D721Med (cell line): ENCODE measurements at regions not wholly inside any gene's neighbourhood (a gene's known extent, or its start where the extent isn't known, plus 50 kb on each side); places are given as distances from the start of the nearest gene placed in this dataset.

Experiments used
- DNase-seq: peaks from one replicate; pipeline ENCODE4 v3.0.0; 2011; ENCODE audit warnings: low spot score; ENCODE audit not compliant: insufficient read length
- FAIRE-seq: peaks from 2 replicates; lab custom pipeline; 2011; peaks lifted over from hg19 to GRCh38; lab: Jason Lieb, UNC
- TF ChIP-seq, protein P1 (sequence below): IDR thresholded peaks from 2 replicates; pipeline ENCODE4 v1.5.1; 2012; ENCODE audit warnings: mild to moderate bottlenecking, control low read depth; ENCODE audit not compliant: insufficient read depth; ENCODE audit errors: missing control alignments

GRCh38 chr6:140732991-140733390, 1358.5 kb upstream of the CITED2 start:
- TF ChIP-seq, protein P1, sequence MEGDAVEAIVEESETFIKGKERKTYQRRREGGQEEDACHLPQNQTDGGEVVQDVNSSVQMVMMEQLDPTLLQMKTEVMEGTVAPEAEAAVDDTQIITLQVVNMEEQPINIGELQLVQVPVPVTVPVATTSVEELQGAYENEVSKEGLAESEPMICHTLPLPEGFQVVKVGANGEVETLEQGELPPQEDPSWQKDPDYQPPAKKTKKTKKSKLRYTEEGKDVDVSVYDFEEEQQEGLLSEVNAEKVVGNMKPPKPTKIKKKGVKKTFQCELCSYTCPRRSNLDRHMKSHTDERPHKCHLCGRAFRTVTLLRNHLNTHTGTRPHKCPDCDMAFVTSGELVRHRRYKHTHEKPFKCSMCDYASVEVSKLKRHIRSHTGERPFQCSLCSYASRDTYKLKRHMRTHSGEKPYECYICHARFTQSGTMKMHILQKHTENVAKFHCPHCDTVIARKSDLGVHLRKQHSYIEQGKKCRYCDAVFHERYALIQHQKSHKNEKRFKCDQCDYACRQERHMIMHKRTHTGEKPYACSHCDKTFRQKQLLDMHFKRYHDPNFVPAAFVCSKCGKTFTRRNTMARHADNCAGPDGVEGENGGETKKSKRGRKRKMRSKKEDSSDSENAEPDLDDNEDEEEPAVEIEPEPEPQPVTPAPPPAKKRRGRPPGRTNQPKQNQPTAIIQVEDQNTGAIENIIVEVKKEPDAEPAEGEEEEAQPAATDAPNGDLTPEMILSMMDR, result no peak
- FAIRE-seq, result no peak
- no peak for DNase-seq

DNA sequence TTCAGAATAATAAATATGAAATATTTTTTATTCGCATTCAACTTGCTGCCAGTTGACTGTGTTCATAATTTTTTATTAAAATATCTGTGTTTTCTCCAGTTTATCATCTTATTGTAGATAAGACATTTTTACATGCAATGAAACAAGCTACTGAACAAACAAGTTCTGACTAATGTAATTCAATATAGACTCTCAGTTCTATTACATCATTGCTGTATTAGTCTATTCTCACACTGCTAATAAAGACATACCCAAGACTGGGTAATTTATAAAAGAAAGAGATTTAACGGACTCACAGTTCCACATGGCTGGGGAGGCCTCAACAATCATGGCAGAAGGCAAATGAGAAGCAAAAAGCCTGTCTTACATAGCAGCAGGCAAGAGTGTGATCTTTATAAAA, 1357.7 kb upstream of the CITED2 start:
- no peak for FAIRE-seq
- TF ChIP-seq, protein P1, result no peak
- DNase-seq, result no peak

- no peak for FAIRE-seq
- TF ChIP-seq, protein P1, result no peak
- no peak for DNase-seq
Observed at GRCh38 chr6:140731741-140732140, 1357.3 kb upstream of the CITED2 start.

DNA sequence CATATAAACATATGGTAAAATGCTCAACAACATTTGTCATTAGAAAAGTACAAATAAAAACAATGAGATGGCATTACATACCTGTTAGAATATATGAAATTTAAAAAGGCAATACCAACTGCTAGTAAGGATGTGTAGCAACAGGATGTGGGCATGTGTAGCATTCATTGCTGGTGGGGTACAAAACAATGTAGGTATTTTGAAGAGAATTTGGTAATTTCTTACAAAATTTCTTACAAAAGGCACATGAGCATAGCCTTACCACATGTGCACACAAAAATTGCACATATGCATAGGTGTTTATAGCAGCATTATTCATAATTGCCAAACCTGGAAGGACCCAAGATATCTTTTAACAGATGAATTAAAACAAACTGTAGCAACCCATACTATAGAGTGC, 1355.1 kb upstream of the CITED2 start:
- FAIRE-seq (no peak), DNase-seq (no peak)
- TF ChIP-seq, protein P1, result no peak

- TF ChIP-seq, protein P1, result no peak
- FAIRE-seq (no peak), DNase-seq (no peak)
Observed at GRCh38 chr6:140718021-140718420, 1343.6 kb upstream of the CITED2 start.

DNA sequence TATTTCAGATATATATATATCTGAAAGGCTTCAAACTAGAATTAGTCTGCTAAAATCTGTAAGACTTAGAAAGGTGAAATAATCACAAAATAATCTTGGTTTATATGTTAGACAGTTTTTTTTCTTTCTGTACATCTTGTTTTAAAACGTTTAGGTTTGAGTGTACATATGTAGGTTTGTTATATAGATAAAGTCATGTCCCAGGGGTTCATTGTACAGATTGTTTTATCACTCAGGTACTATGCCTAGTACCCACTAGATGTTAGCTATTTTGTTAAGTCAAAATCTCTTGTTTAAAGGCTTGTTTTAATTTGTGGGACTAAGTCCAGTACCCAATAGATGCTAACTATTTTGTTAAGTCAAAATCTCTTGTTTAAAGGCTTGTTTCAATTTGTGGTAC, 1339.0 kb upstream of the CITED2 start:
- DNase-seq (no peak), FAIRE-seq (peak; percentile 68)
- TF ChIP-seq, protein P1, result no peak

- DNase-seq (no peak), FAIRE-seq (no peak)
Observed at GRCh38 chr6:140711019-140711613, 1336.7 kb upstream of the CITED2 start.

More at GRCh38 chr6:140711019-140711613, 1336.7 kb upstream of the CITED2 start:
- TF ChIP-seq, protein P1, result no peak
